ENCODE measurements at regions not wholly inside any gene's neighbourhood (a gene's known extent, or its start where the extent isn't known, plus 50 kb on each side); places are given as distances from the start of the nearest gene placed in this dataset.

DNA sequence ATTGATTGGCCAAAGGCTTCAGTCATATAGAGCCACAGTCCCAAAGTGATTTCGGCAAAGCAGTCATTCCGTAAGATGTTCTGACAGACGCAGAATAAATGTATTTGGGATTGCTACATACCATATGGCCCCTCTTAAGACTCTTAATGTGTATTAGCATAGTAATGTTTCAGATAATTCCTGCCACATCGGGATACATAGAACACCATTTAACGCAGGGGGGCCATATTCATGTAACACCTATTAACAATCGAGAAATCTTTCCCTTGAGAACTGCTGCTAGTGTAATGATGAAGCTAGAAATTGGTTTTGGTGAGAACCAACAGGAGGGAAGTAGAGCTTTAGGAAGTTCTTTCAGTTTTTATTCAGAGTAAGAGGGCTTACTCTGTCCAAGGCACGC is 390.9 kb upstream of the SASH1 start:
- Histone ChIP-seq H3K27me3 (ENCODE audit: insufficient read depth, poor library complexity, severe bottlenecking) (no peaks in the 10 kb centered on the region), H3K27ac (replicated peaks) (no peak overlapping the region), H3K4me3 (replicated peaks; ENCODE audit: insufficient read depth, low read length) (no peak overlapping the region)
- no peak for DNase-seq (ENCODE audit: low read depth in 1 of 2, low spot score in 1 of 2)
- no peak for TF ChIP-seq SPI1 (IDR thresholded peaks at IDR 0.05; ENCODE audit: borderline replicate concordance, low read depth)
- TF ChIP-seq POLR2AphosphoS5 (IDR thresholded peaks at IDR 0.05; ENCODE audit: low read depth): no peak
- TF ChIP-seq, protein P1, sequence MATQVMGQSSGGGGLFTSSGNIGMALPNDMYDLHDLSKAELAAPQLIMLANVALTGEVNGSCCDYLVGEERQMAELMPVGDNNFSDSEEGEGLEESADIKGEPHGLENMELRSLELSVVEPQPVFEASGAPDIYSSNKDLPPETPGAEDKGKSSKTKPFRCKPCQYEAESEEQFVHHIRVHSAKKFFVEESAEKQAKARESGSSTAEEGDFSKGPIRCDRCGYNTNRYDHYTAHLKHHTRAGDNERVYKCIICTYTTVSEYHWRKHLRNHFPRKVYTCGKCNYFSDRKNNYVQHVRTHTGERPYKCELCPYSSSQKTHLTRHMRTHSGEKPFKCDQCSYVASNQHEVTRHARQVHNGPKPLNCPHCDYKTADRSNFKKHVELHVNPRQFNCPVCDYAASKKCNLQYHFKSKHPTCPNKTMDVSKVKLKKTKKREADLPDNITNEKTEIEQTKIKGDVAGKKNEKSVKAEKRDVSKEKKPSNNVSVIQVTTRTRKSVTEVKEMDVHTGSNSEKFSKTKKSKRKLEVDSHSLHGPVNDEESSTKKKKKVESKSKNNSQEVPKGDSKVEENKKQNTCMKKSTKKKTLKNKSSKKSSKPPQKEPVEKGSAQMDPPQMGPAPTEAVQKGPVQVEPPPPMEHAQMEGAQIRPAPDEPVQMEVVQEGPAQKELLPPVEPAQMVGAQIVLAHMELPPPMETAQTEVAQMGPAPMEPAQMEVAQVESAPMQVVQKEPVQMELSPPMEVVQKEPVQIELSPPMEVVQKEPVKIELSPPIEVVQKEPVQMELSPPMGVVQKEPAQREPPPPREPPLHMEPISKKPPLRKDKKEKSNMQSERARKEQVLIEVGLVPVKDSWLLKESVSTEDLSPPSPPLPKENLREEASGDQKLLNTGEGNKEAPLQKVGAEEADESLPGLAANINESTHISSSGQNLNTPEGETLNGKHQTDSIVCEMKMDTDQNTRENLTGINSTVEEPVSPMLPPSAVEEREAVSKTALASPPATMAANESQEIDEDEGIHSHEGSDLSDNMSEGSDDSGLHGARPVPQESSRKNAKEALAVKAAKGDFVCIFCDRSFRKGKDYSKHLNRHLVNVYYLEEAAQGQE (IDR thresholded peaks at IDR 0.05; ENCODE audit: insufficient replicate concordance, low read depth): no peak
- TF ChIP-seq, protein P2, sequence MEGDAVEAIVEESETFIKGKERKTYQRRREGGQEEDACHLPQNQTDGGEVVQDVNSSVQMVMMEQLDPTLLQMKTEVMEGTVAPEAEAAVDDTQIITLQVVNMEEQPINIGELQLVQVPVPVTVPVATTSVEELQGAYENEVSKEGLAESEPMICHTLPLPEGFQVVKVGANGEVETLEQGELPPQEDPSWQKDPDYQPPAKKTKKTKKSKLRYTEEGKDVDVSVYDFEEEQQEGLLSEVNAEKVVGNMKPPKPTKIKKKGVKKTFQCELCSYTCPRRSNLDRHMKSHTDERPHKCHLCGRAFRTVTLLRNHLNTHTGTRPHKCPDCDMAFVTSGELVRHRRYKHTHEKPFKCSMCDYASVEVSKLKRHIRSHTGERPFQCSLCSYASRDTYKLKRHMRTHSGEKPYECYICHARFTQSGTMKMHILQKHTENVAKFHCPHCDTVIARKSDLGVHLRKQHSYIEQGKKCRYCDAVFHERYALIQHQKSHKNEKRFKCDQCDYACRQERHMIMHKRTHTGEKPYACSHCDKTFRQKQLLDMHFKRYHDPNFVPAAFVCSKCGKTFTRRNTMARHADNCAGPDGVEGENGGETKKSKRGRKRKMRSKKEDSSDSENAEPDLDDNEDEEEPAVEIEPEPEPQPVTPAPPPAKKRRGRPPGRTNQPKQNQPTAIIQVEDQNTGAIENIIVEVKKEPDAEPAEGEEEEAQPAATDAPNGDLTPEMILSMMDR (IDR thresholded peaks at IDR 0.05; ENCODE audit: insufficient read depth, low read length): no peak
- no peak for TF ChIP-seq GABPA (IDR thresholded peaks at IDR 0.05; ENCODE audit: low read depth)

DNA sequence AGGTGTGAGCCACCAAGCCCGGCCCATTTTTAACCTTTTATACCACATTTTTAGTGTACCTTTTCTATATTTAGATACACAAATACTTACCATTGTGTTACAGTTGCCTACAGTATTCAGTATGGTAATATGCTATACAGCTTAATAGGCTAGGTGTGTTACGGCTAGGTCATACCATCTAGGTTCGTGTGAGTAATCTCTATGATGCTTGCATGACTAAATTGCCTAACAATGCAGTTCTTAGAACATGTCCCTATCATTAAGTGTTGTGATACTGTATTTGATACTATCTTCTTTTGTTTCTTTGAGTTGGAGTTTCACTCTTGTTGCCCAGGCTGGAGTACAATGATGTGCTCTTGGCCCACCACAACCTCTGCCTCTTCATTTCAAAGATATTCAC is 387.7 kb upstream of the SASH1 start:
- Histone ChIP-seq H3K4me3 (replicated peaks; ENCODE audit: insufficient read depth, low read length) (no peak overlapping the region), H3K27me3 (ENCODE audit: insufficient read depth, poor library complexity, severe bottlenecking) (no peaks in the 10 kb centered on the region), H3K27ac (replicated peaks) (no peak overlapping the region)
- no peak for DNase-seq (ENCODE audit: low read depth in 1 of 2, low spot score in 1 of 2)
- TF ChIP-seq POLR2AphosphoS5 (IDR thresholded peaks at IDR 0.05; ENCODE audit: low read depth) (no peak), GABPA (IDR thresholded peaks at IDR 0.05; ENCODE audit: low read depth) (no peak), SPI1 (IDR thresholded peaks at IDR 0.05; ENCODE audit: borderline replicate concordance, low read depth) (no peak)
- TF ChIP-seq, protein P2 (IDR thresholded peaks at IDR 0.05; ENCODE audit: insufficient read depth, low read length): no peak
- TF ChIP-seq, protein P1 (IDR thresholded peaks at IDR 0.05; ENCODE audit: insufficient replicate concordance, low read depth): no peak

DNA sequence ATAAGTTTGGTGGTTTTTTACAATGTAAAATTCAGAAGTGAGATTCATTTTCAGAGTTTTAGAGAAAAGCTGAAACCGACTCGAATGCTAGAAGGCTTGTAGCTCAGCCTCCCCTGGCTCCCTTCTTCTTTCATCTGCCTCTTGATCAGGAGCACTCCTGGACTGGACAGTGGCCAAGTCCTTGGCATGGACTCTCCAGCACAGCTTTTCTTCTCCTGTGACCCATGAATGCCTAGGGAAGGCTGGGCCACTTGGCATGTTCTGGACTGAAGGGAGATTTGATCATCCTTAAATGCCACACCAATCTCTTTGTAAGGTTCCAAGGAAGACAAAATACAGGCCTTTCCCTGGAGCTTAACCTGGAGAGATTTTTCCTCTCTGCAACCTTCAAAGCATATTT is 384.0 kb upstream of the SASH1 start:
- TF ChIP-seq POLR2AphosphoS5 (IDR thresholded peaks at IDR 0.05; ENCODE audit: low read depth): no peak
- TF ChIP-seq, protein P2 (IDR thresholded peaks at IDR 0.05; ENCODE audit: insufficient read depth, low read length): no peak
- TF ChIP-seq GABPA (IDR thresholded peaks at IDR 0.05; ENCODE audit: low read depth): no peak
- TF ChIP-seq, protein P1 (IDR thresholded peaks at IDR 0.05; ENCODE audit: insufficient replicate concordance, low read depth): no peak
- TF ChIP-seq SPI1 (IDR thresholded peaks at IDR 0.05; ENCODE audit: borderline replicate concordance, low read depth): no peak
- DNase-seq (ENCODE audit: low read depth in 1 of 2, low spot score in 1 of 2): no peak
- no peak overlapping the region for H3K4me3 ChIP-seq (replicated peaks; ENCODE audit: insufficient read depth, low read length)
- H3K27me3 ChIP-seq (ENCODE audit: insufficient read depth, poor library complexity, severe bottlenecking): no peaks in the 10 kb centered on the region
- no peak overlapping the region for H3K27ac ChIP-seq (replicated peaks)

Measured in HL-60 (cell line).